Fibroblast of lung (primary cell): ENCODE measurements at regions not wholly inside any gene's neighbourhood (a gene's known extent, or its start where the extent isn't known, plus 50 kb on each side); places are given as distances from the start of the nearest gene placed in this dataset.

Source experiments
- CTCF ChIP-seq, 2 donors: IDR thresholded peaks in 1 of 2; conservative IDR thresholded peaks in 1 of 2; 1 replicate in 1 of 2; 2 replicates in 1 of 2; pipeline ENCODE4 v1.5.1; 2011 to 2012; ENCODE audit warnings: low read length in 2 of 2, control low read depth in 1 of 2, inconsistent platforms in 1 of 2, low read depth in 1 of 2, mild to moderate bottlenecking in 1 of 2
- EZH2 ChIP-seq: IDR thresholded peaks from 2 replicates; pipeline ENCODE4 v1.5.1; 2012; ENCODE audit warnings: low read length, control low read depth, mild to moderate bottlenecking; ENCODE audit errors: missing control alignments

- TF ChIP-seq CTCF (conservative IDR thresholded peaks at IDR 0.05 in 1 of 2, IDR thresholded peaks at IDR 0.05 in 1 of 2; ENCODE audit: low read depth in 1 of 2, low read length in 2 of 2): no peak
- TF ChIP-seq EZH2: no peak
Observed at GRCh38 chr12:125312471-125312870, 247.2 kb downstream of the AACS start.
